ENCODE measurements at regions not wholly inside any gene's neighbourhood (a gene's known extent, or its start where the extent isn't known, plus 50 kb on each side); places are given as distances from the start of the nearest gene placed in this dataset.

DNA sequence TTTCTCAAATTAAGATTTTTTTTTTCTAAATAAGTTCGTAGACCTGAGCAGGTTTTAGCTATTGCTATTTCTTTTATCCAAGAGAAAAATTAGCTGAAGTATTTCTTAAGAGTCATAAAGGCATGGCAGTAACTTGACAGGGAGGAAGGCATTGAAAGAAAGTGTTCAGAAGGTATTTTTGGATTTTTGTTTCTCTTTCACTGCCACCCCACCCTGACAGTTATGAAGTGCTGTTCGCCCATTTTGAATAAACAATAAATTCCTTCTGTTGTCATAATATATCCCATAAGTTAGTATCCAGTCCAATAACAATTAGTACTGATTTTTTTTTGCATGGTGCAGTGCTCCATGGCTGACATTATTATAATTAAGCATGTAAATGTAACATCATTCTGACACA lies 363.0 kb downstream of the NR2F2 start:
- TF ChIP-seq POLR2A (IDR thresholded peaks at IDR 0.05) = no peak
- TF ChIP-seq, protein P1, sequence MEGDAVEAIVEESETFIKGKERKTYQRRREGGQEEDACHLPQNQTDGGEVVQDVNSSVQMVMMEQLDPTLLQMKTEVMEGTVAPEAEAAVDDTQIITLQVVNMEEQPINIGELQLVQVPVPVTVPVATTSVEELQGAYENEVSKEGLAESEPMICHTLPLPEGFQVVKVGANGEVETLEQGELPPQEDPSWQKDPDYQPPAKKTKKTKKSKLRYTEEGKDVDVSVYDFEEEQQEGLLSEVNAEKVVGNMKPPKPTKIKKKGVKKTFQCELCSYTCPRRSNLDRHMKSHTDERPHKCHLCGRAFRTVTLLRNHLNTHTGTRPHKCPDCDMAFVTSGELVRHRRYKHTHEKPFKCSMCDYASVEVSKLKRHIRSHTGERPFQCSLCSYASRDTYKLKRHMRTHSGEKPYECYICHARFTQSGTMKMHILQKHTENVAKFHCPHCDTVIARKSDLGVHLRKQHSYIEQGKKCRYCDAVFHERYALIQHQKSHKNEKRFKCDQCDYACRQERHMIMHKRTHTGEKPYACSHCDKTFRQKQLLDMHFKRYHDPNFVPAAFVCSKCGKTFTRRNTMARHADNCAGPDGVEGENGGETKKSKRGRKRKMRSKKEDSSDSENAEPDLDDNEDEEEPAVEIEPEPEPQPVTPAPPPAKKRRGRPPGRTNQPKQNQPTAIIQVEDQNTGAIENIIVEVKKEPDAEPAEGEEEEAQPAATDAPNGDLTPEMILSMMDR (IDR thresholded peaks at IDR 0.05) = no peak
